ENCODE measurements at regions not wholly inside any gene's neighbourhood (a gene's known extent, or its start where the extent isn't known, plus 50 kb on each side); places are given as distances from the start of the nearest gene placed in this dataset.
"Not testable (repeated sequence)": the region's sequence is repeated elsewhere in the genome, so short reads cannot be mapped to it uniquely, and the experiment has no call there.

GRCh38 chr2:226474131-226474530 lies 325.5 kb downstream of the IRS1 start:
- no peak for DNase-seq (ENCODE audit: low spot score)

- DNase-seq (ENCODE audit: low spot score), result no peak
Measured at GRCh38 chr2:226471987-226472470, 327.6 kb downstream of the IRS1 start.

- no peak for DNase-seq (ENCODE audit: low spot score)
Measured at GRCh38 chr2:226467633-226468032, 332.0 kb downstream of the IRS1 start.

- no peak for DNase-seq (ENCODE audit: low spot score)
Measured at GRCh38 chr2:226467221-226467620, 332.4 kb downstream of the IRS1 start.

- DNase-seq (ENCODE audit: low spot score), result no peak
Measured at GRCh38 chr2:226466589-226466988, 333.0 kb downstream of the IRS1 start.

- DNase-seq (ENCODE audit: low spot score), result no peak
Measured at GRCh38 chr2:226466124-226466523, 333.5 kb downstream of the IRS1 start.

- no peak for DNase-seq (ENCODE audit: low spot score)
Measured at GRCh38 chr2:226464380-226464779, 335.2 kb downstream of the IRS1 start.

- DNase-seq (ENCODE audit: low spot score), result no peak
Measured at GRCh38 chr2:226463154-226463553, 336.5 kb downstream of the IRS1 start.

- DNase-seq (ENCODE audit: low spot score), result no peak
Measured at GRCh38 chr2:226461981-226462380, 337.6 kb downstream of the IRS1 start.

GRCh38 chr2:226456144-226456543 lies 343.5 kb downstream of the IRS1 start:
- not testable (repeated sequence) for DNase-seq (ENCODE audit: low spot score)

GRCh38 chr2:226452768-226453167 lies 346.9 kb downstream of the IRS1 start:
- no peak for DNase-seq (ENCODE audit: low spot score)

- DNase-seq (ENCODE audit: low spot score), result no peak
Measured at GRCh38 chr2:226451486-226451885, 348.1 kb downstream of the IRS1 start.

GRCh38 chr2:226450141-226450540 lies 349.5 kb downstream of the IRS1 start:
- no peak for DNase-seq (ENCODE audit: low spot score)

- DNase-seq (ENCODE audit: low spot score), result no peak
Measured at GRCh38 chr2:226447338-226448300, 352.0 kb downstream of the IRS1 start.

- no peak for DNase-seq (ENCODE audit: low spot score)
Measured at GRCh38 chr2:226446406-226447001, 353.1 kb downstream of the IRS1 start.

- DNase-seq (ENCODE audit: low spot score), result no peak
Measured at GRCh38 chr2:226445216-226445861, 354.3 kb downstream of the IRS1 start.

GRCh38 chr2:226443112-226443511 lies 356.5 kb downstream of the IRS1 start:
- DNase-seq (ENCODE audit: low spot score), result no peak

- no peak for DNase-seq (ENCODE audit: low spot score)
Measured at GRCh38 chr2:226440127-226440918, 359.3 kb downstream of the IRS1 start.

GRCh38 chr2:226439337-226439736 lies 360.3 kb downstream of the IRS1 start:
- DNase-seq (ENCODE audit: low spot score), result no peak

GRCh38 chr2:226435146-226435545 lies 364.5 kb downstream of the IRS1 start:
- DNase-seq (ENCODE audit: low spot score), result no peak

GRCh38 chr2:226434702-226435101 lies 364.9 kb downstream of the IRS1 start:
- no peak for DNase-seq (ENCODE audit: low spot score)

All from hematopoietic multipotent progenitor cell treated with erythropoietin and hydrocortisone succinate and interleukin-3 and kit ligand, for 15 days (in vitro differentiated cells).